ENCODE measurements at regions not wholly inside any gene's neighbourhood (a gene's known extent, or its start where the extent isn't known, plus 50 kb on each side); places are given as distances from the start of the nearest gene placed in this dataset.

DNA sequence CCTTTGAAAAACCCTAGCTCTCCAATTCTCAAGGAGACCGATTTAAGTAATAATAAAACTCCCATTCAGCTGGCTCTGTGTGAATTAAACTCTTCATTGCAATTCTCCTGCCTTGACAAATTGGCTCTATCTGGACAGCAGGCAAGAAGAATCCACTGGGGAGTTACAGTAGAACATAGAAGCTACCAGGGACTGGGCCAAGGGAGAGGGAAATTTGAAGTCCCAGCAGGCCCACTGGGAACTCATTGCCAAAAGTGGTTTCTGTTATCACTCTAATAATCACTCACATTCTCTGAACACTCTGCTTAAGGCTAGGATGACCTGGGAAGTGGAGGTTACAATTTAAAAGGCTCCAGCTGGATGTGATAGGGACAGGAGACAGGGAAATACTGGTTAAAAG, 384.5 kb upstream of the CCDC196 start:
- H3K27ac ChIP-seq (ENCODE audit: low read depth in 2 of 2, low read length in 1 of 2): no peak overlapping the region
- 26% methylated on average over 1 of the region's 1 CpG for WGBS (ENCODE audit: low lambda C conversion rate)
- POLR2A ChIA-PET: no interaction called here

DNA sequence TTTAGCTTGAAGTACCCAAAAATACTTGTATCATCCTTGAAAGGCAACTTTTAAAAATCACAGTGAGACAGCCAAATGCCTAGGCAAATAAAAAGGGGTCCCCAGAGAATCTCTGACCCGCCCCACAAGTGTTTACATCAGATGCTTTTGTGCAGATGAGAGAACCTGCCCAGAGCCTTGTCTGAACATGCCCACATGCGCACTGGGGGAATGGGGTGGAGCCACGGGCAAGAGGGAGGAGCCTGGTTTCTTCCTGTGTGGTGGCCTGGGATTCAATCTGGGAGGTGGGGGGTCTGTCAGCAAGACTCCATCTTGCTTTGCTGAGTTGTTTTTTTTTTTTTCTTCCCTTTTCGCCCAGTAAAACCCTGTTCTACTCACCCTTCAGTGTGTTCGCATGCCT, 381.7 kb upstream of the CCDC196 start:
- POLR2A ChIA-PET: no interaction called here
- TF ChIP-seq SMC3 (IDR thresholded peaks at IDR 0.05; ENCODE audit: low read depth, low read length) (no peak), NFIC (IDR thresholded peaks at IDR 0.05; ENCODE audit: borderline replicate concordance) (no peak), MEF2A (IDR thresholded peaks at IDR 0.05; ENCODE audit: borderline replicate concordance, low read depth) (no peak), RCOR1 (IDR thresholded peaks at IDR 0.05; ENCODE audit: low read length) (no peak), MXI1 (IDR thresholded peaks at IDR 0.05; ENCODE audit: low read depth, low read length) (no peak), YY1 (IDR thresholded peaks at IDR 0.05; ENCODE audit: low read depth) (no peak)
- TF ChIP-seq, protein P1, sequence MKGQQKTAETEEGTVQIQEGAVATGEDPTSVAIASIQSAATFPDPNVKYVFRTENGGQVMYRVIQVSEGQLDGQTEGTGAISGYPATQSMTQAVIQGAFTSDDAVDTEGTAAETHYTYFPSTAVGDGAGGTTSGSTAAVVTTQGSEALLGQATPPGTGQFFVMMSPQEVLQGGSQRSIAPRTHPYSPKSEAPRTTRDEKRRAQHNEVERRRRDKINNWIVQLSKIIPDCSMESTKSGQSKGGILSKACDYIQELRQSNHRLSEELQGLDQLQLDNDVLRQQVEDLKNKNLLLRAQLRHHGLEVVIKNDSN (IDR thresholded peaks at IDR 0.05; ENCODE audit: borderline replicate concordance, low read depth): no peak
- TF ChIP-seq, protein P2, sequence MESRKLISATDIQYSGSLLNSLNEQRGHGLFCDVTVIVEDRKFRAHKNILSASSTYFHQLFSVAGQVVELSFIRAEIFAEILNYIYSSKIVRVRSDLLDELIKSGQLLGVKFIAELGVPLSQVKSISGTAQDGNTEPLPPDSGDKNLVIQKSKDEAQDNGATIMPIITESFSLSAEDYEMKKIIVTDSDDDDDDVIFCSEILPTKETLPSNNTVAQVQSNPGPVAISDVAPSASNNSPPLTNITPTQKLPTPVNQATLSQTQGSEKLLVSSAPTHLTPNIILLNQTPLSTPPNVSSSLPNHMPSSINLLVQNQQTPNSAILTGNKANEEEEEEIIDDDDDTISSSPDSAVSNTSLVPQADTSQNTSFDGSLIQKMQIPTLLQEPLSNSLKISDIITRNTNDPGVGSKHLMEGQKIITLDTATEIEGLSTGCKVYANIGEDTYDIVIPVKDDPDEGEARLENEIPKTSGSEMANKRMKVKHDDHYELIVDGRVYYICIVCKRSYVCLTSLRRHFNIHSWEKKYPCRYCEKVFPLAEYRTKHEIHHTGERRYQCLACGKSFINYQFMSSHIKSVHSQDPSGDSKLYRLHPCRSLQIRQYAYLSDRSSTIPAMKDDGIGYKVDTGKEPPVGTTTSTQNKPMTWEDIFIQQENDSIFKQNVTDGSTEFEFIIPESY (IDR thresholded peaks at IDR 0.05; ENCODE audit: borderline replicate concordance, low read depth): no peak
- TF ChIP-seq, protein P3, sequence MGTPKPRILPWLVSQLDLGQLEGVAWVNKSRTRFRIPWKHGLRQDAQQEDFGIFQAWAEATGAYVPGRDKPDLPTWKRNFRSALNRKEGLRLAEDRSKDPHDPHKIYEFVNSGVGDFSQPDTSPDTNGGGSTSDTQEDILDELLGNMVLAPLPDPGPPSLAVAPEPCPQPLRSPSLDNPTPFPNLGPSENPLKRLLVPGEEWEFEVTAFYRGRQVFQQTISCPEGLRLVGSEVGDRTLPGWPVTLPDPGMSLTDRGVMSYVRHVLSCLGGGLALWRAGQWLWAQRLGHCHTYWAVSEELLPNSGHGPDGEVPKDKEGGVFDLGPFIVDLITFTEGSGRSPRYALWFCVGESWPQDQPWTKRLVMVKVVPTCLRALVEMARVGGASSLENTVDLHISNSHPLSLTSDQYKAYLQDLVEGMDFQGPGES (IDR thresholded peaks at IDR 0.05; ENCODE audit: low read depth, low read length): no peak

More for the DNA sequence above, 384.5 kb upstream of the CCDC196 start:
- no peak overlapping the region for H2AFZ ChIP-seq (ENCODE audit: low read depth)
- H4K20me1 ChIP-seq (ENCODE audit: insufficient read depth): no peaks in the 10 kb centered on the region
- H3K36me3 ChIP-seq (replicated peaks in 1 of 2; ENCODE audit: control insufficient read depth in 1 of 2, insufficient read depth in 2 of 2, low read length in 1 of 2): no peaks in the 10 kb centered on the region
- CTCF ChIA-PET: interaction anchor here (1.5 kb wide), 1 partner anchor 141 kb away, joined by 3 read pairs; no protein-coding TSS in a partner anchor
- H3K27me3 ChIP-seq (ENCODE audit: insufficient read depth): no peaks in the 10 kb centered on the region
- H3K9ac ChIP-seq: no peak overlapping the region
- no peaks in the 10 kb centered on the region for H3K79me2 ChIP-seq (ENCODE audit: insufficient read depth)
- TF ChIP-seq GATA2 (CRISPR knock-in tag; IDR thresholded peaks at IDR 0.05) (no peak), RAD21 (IDR thresholded peaks at IDR 0.05; ENCODE audit: low read length) (no peak), RCOR1 (IDR thresholded peaks at IDR 0.05; ENCODE audit: low read length) (no peak), POLR2AphosphoS5 (IDR thresholded peaks at IDR 0.05; ENCODE audit: low read depth, low read length) (no peak), MEF2A (IDR thresholded peaks at IDR 0.05; ENCODE audit: borderline replicate concordance, low read depth) (no peak), FOXM1 (IDR thresholded peaks at IDR 0.05; ENCODE audit: low read depth) (no peak), ELF1 (IDR thresholded peaks at IDR 0.05) (no peak)
- TF ChIP-seq, protein P4, sequence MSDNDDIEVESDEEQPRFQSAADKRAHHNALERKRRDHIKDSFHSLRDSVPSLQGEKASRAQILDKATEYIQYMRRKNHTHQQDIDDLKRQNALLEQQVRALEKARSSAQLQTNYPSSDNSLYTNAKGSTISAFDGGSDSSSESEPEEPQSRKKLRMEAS (IDR thresholded peaks at IDR 0.05; ENCODE audit: low read depth): no peak
- TF ChIP-seq, protein P5, sequence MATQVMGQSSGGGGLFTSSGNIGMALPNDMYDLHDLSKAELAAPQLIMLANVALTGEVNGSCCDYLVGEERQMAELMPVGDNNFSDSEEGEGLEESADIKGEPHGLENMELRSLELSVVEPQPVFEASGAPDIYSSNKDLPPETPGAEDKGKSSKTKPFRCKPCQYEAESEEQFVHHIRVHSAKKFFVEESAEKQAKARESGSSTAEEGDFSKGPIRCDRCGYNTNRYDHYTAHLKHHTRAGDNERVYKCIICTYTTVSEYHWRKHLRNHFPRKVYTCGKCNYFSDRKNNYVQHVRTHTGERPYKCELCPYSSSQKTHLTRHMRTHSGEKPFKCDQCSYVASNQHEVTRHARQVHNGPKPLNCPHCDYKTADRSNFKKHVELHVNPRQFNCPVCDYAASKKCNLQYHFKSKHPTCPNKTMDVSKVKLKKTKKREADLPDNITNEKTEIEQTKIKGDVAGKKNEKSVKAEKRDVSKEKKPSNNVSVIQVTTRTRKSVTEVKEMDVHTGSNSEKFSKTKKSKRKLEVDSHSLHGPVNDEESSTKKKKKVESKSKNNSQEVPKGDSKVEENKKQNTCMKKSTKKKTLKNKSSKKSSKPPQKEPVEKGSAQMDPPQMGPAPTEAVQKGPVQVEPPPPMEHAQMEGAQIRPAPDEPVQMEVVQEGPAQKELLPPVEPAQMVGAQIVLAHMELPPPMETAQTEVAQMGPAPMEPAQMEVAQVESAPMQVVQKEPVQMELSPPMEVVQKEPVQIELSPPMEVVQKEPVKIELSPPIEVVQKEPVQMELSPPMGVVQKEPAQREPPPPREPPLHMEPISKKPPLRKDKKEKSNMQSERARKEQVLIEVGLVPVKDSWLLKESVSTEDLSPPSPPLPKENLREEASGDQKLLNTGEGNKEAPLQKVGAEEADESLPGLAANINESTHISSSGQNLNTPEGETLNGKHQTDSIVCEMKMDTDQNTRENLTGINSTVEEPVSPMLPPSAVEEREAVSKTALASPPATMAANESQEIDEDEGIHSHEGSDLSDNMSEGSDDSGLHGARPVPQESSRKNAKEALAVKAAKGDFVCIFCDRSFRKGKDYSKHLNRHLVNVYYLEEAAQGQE (IDR thresholded peaks at IDR 0.05; ENCODE audit: low read depth, low read length): no peak
- TF ChIP-seq, protein P6, sequence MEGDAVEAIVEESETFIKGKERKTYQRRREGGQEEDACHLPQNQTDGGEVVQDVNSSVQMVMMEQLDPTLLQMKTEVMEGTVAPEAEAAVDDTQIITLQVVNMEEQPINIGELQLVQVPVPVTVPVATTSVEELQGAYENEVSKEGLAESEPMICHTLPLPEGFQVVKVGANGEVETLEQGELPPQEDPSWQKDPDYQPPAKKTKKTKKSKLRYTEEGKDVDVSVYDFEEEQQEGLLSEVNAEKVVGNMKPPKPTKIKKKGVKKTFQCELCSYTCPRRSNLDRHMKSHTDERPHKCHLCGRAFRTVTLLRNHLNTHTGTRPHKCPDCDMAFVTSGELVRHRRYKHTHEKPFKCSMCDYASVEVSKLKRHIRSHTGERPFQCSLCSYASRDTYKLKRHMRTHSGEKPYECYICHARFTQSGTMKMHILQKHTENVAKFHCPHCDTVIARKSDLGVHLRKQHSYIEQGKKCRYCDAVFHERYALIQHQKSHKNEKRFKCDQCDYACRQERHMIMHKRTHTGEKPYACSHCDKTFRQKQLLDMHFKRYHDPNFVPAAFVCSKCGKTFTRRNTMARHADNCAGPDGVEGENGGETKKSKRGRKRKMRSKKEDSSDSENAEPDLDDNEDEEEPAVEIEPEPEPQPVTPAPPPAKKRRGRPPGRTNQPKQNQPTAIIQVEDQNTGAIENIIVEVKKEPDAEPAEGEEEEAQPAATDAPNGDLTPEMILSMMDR (IDR thresholded peaks at IDR 0.05): no peak
- H3K4me3 ChIP-seq (ENCODE audit: low read depth in 2 of 2, low read length in 1 of 2): no peak overlapping the region
- no peaks in the 10 kb centered on the region for H3F3A ChIP-seq (replicated peaks; ENCODE audit: insufficient read depth)
- no peaks in the 10 kb centered on the region for H3K9me3 ChIP-seq
- no peak overlapping the region for H3K4me2 ChIP-seq
- peaks cover 0 to 3% of the 10 kb centered on the region in 2 experiments; a peak in 1 of 4 replicates for H3K4me1 ChIP-seq (ENCODE audit: control insufficient read depth in 1 of 2, insufficient read depth in 2 of 2, low read depth in 1 of 2, low read length in 1 of 2)
- no peaks in the 10 kb centered on the region for H3K9me2 ChIP-seq
- DNase-seq: no peak

More for the DNA sequence above, 381.7 kb upstream of the CCDC196 start:
- H3F3A ChIP-seq (replicated peaks; ENCODE audit: insufficient read depth): no peaks in the 10 kb centered on the region
- H3K27ac ChIP-seq (ENCODE audit: low read depth in 2 of 2, low read length in 1 of 2): no peak overlapping the region
- peaks cover 0 to 3% of the 10 kb centered on the region in 2 experiments; a peak in 1 of 4 replicates for H3K4me1 ChIP-seq (ENCODE audit: control insufficient read depth in 1 of 2, insufficient read depth in 2 of 2, low read depth in 1 of 2, low read length in 1 of 2)
- H3K9me3 ChIP-seq: no peaks in the 10 kb centered on the region
- WGBS (ENCODE audit: low lambda C conversion rate): 34% methylated on average over 5 of the region's 5 CpGs
- H3K4me3 ChIP-seq (ENCODE audit: low read depth in 2 of 2, low read length in 1 of 2): no peak overlapping the region
- H3K4me2 ChIP-seq: no peak overlapping the region
- no peak for DNase-seq
- no peaks in the 10 kb centered on the region for H3K79me2 ChIP-seq (ENCODE audit: insufficient read depth)
- no peaks in the 10 kb centered on the region for H4K20me1 ChIP-seq (ENCODE audit: insufficient read depth)
- no peak overlapping the region for H2AFZ ChIP-seq (ENCODE audit: low read depth)
- no peaks in the 10 kb centered on the region for H3K27me3 ChIP-seq (ENCODE audit: insufficient read depth)
- no peak overlapping the region for H3K9ac ChIP-seq
- CTCF ChIA-PET: interaction anchor here (2.2 kb wide), 1 partner anchor 16 kb away, joined by 6 read pairs; no protein-coding TSS in a partner anchor
- H3K9me2 ChIP-seq: no peaks in the 10 kb centered on the region
- no peaks in the 10 kb centered on the region for H3K36me3 ChIP-seq (replicated peaks in 1 of 2; ENCODE audit: control insufficient read depth in 1 of 2, insufficient read depth in 2 of 2, low read length in 1 of 2)

Measured in SK-N-SH (cell line).